DND-41 (cell line): ENCODE measurements at regions not wholly inside any gene's neighbourhood (a gene's known extent, or its start where the extent isn't known, plus 50 kb on each side); places are given as distances from the start of the nearest gene placed in this dataset.
A peak's percentile ranks its signal among the peaks of the same experiment; 100 is the strongest.

Source experiments
- ATAC-seq: fragments of 200-7000 bp; cut with Tn5 transposase; 3 replicates; pipeline ENCODE4 v1.9.1; 2021; ENCODE audit warnings: low read depth; ENCODE audit not compliant: insufficient read depth
- DNase-seq: peaks from one replicate; pipeline ENCODE4 v3.0.0-alpha.2; 2020
- H2AFZ ChIP-seq: 2 replicates; pipeline ENCODE4 v1.6.0; 2012; ENCODE audit warnings: low read depth, low read length
- H3K27ac ChIP-seq: 2 replicates; pipeline ENCODE4 v1.5.1; 2012; ENCODE audit warnings: low read length, inconsistent platforms
- H3K27me3 ChIP-seq: fragments of 200-600 bp; sonication (generic); 2 replicates; pipeline ENCODE4 v1.6.0; 2012; ENCODE audit warnings: low read length, mild to moderate bottlenecking, inconsistent platforms; ENCODE audit not compliant: insufficient read depth, poor library complexity
- H3K36me3 ChIP-seq: 2 replicates; pipeline ENCODE4 v1.5.1; 2012; ENCODE audit warnings: low read length, inconsistent platforms; ENCODE audit not compliant: insufficient read depth
- H3K4me1 ChIP-seq: 2 replicates; pipeline ENCODE4 v1.5.1; 2012; ENCODE audit warnings: mild to moderate bottlenecking, low read length; ENCODE audit not compliant: insufficient read depth
- H3K4me2 ChIP-seq: 2 replicates; pipeline ENCODE4 v1.6.0; 2012; ENCODE audit warnings: mild to moderate bottlenecking, moderate library complexity, low read length, inconsistent platforms; ENCODE audit not compliant: insufficient read depth
- H3K4me3 ChIP-seq, 2 experiments: fragments of 200-600 bp in 1 of 2; shearing (Covaris generic) in 1 of 2; 2 replicates each; pipeline ENCODE4 v1.5.1; 2012 to 2016; ENCODE audit warnings: inconsistent platforms in 2 of 2, low read length in 2 of 2, mild to moderate bottlenecking in 2 of 2, low read depth in 1 of 2, moderate library complexity in 1 of 2
- H3K79me2 ChIP-seq: 2 replicates; pipeline ENCODE4 v1.6.0; 2012; ENCODE audit warnings: low read length, inconsistent platforms; ENCODE audit not compliant: insufficient read depth
- H3K9ac ChIP-seq: 2 replicates; pipeline ENCODE4 v1.6.0; 2012; ENCODE audit warnings: low read depth, mild to moderate bottlenecking, inconsistent platforms, low read length, moderate library complexity
- H3K9me3 ChIP-seq: 2 replicates; pipeline ENCODE4 v1.5.1; 2012; ENCODE audit warnings: low read length, moderate library complexity, mild to moderate bottlenecking, inconsistent platforms; ENCODE audit not compliant: insufficient read depth, severe bottlenecking
- H4K20me1 ChIP-seq: 2 replicates; pipeline ENCODE4 v1.6.0; 2012; ENCODE audit warnings: low read length; ENCODE audit not compliant: insufficient read depth
- CTCF ChIP-seq: IDR thresholded peaks from 2 replicates; pipeline ENCODE4 v1.5.1; 2012; ENCODE audit warnings: borderline replicate concordance, low read length, moderate library complexity, mild to moderate bottlenecking; ENCODE audit not compliant: poor library complexity, severe bottlenecking; ENCODE audit errors: extremely low read depth
- EZH2 ChIP-seq: IDR thresholded peaks from 3 replicates; pipeline ENCODE4 v1.6.1; 2012; ENCODE audit warnings: borderline replicate concordance, low read depth, mild to moderate bottlenecking, moderate library complexity, low read length, inconsistent platforms; ENCODE audit not compliant: severe bottlenecking

GRCh38 chr1:39087435-39087834 lies 61.3 kb downstream of the NDUFS5 start:
- H3K27me3 ChIP-seq, result peaks cover 22% of the 10 kb centered on the region
- no peaks in the 10 kb centered on the region for H3K4me1 ChIP-seq
- no peak for TF ChIP-seq CTCF
- no peak for TF ChIP-seq EZH2
- H3K4me2 ChIP-seq, result no peak overlapping the region
- no peaks in the 10 kb centered on the region for H3K36me3 ChIP-seq
- no peaks in the 10 kb centered on the region for H3K79me2 ChIP-seq
- H4K20me1 ChIP-seq, result no peaks in the 10 kb centered on the region
- H3K4me3 ChIP-seq, result no peak overlapping the region
- H3K27ac ChIP-seq, result no peak overlapping the region
- no peak overlapping the region for H2AFZ ChIP-seq
- H3K9ac ChIP-seq, result no peak overlapping the region
- no peak for ATAC-seq
- no peak for DNase-seq
- H3K9me3 ChIP-seq, result no peaks in the 10 kb centered on the region

GRCh38 chr1:39088658-39089057 lies 62.5 kb downstream of the NDUFS5 start:
- no peaks in the 10 kb centered on the region for H3K36me3 ChIP-seq
- H3K9ac ChIP-seq, result no peak overlapping the region
- H4K20me1 ChIP-seq, result no peaks in the 10 kb centered on the region
- TF ChIP-seq CTCF (peak; percentile 12), EZH2 (no peak)
- no peak overlapping the region for H3K4me2 ChIP-seq
- no peaks in the 10 kb centered on the region for H3K79me2 ChIP-seq
- H3K27ac ChIP-seq, result no peak overlapping the region
- no peak overlapping the region for H2AFZ ChIP-seq
- no peaks in the 10 kb centered on the region for H3K4me1 ChIP-seq
- no peak overlapping the region for H3K4me3 ChIP-seq
- ATAC-seq, result no peak
- H3K27me3 ChIP-seq, result peaks cover 17% of the 10 kb centered on the region
- H3K9me3 ChIP-seq, result no peaks in the 10 kb centered on the region
- no peak for DNase-seq

- TF ChIP-seq EZH2, result no peak
- no peak for TF ChIP-seq CTCF
- H3K9ac ChIP-seq, result no peak overlapping the region
- H3K4me1 ChIP-seq, result no peaks in the 10 kb centered on the region
- ATAC-seq, result 0 out of 3 replicates have a peak, but pooled peaks have one; percentile 46
- no peak for DNase-seq
- H3K79me2 ChIP-seq, result no peaks in the 10 kb centered on the region
- H3K9me3 ChIP-seq, result no peaks in the 10 kb centered on the region
- H2AFZ ChIP-seq, result no peak overlapping the region
- H3K4me2 ChIP-seq, result no peak overlapping the region
- H3K4me3 ChIP-seq, result no peak overlapping the region
- H3K27ac ChIP-seq, result no peak overlapping the region
- H3K27me3 ChIP-seq, result peaks cover 6% of the 10 kb centered on the region
- H3K36me3 ChIP-seq, result no peaks in the 10 kb centered on the region
- H4K20me1 ChIP-seq, result no peaks in the 10 kb centered on the region
These were observed 63.9 kb downstream of the NDUFS5 start for GRCh38 chr1:39089931-39090521.
